Colonic mucosa (tissue), 4 donors: ENCODE measurements at regions not wholly inside any gene's neighbourhood (a gene's known extent, or its start where the extent isn't known, plus 50 kb on each side); places are given as distances from the start of the nearest gene placed in this dataset.
"Not testable (repeated sequence)": the region's sequence is repeated elsewhere in the genome, so short reads cannot be mapped to it uniquely, and the experiment has no call there.

Experiments used
- DNase-seq: peaks from one replicate; pipeline ENCODE4 v3.0.0-alpha.2; 2020
- H3K27ac ChIP-seq: fragments of 200-600 bp; one replicate; pipeline ENCODE4 v1.8.0; 2021
- H3K27me3 ChIP-seq: fragments of 200-600 bp; one replicate; pipeline ENCODE4 v1.8.0; 2021
- H3K36me3 ChIP-seq: fragments of 200-600 bp; one replicate; pipeline ENCODE4 v1.8.0; 2021
- H3K4me1 ChIP-seq: fragments of 200-600 bp; one replicate; pipeline ENCODE4 v1.8.0; 2021; ENCODE audit warnings: mild to moderate bottlenecking
- H3K4me3 ChIP-seq: fragments of 200-600 bp; one replicate; pipeline ENCODE4 v1.8.0; 2021
- H3K9ac ChIP-seq, 2 donors: one replicate each; pipeline ENCODE4 v1.7.0; 2013; ENCODE audit warnings: control low read depth in 2 of 2, low read depth in 2 of 2, low read length in 2 of 2
- H3K9me3 ChIP-seq: fragments of 200-600 bp; one replicate; pipeline ENCODE4 v1.8.0; 2021
- intact Hi-C: fragments of 100-400 bp; cut with DNase I; formaldehyde crosslinking; loops from one replicate; pipeline ENCODE4 v1.14.1; 2022
- donor health status: healthy.
- donor health status: DM: no; HTN: no; CAD: no.
- donor health status: DM: no; HTN: no; CAD: no.

- H3K27ac ChIP-seq, H3K9ac ChIP-seq: not testable (repeated sequence)
- H3K9me3 ChIP-seq: peaks cover 23% of the 10 kb centered on the region
Measured at GRCh38 chr21:10325546-10325945, 195.8 kb upstream of the TPTE start.

GRCh38 chr21:10326146-10326545, 195.2 kb upstream of the TPTE start:
- peaks cover 29% of the 10 kb centered on the region for H3K9me3 ChIP-seq
- H3K27me3 ChIP-seq, H3K36me3 ChIP-seq, H3K9ac ChIP-seq, H3K27ac ChIP-seq, H3K4me1 ChIP-seq, DNase-seq, intact Hi-C loops, H3K4me3 ChIP-seq: not testable (repeated sequence)

More at GRCh38 chr21:10325546-10325945, 195.8 kb upstream of the TPTE start:
- H3K36me3 ChIP-seq, H3K4me3 ChIP-seq, DNase-seq, H3K27me3 ChIP-seq, H3K4me1 ChIP-seq, intact Hi-C loops: not testable (repeated sequence)

GRCh38 chr21:10328646-10329045, 192.7 kb upstream of the TPTE start:
- H3K36me3 ChIP-seq, DNase-seq, H3K4me3 ChIP-seq, H3K4me1 ChIP-seq, intact Hi-C loops, H3K9ac ChIP-seq, H3K27me3 ChIP-seq, H3K27ac ChIP-seq: not testable (repeated sequence)
- H3K9me3 ChIP-seq: peaks cover 36% of the 10 kb centered on the region

- H3K9me3 ChIP-seq: peaks cover 33% of the 10 kb centered on the region
- DNase-seq, intact Hi-C loops, H3K27ac ChIP-seq, H3K9ac ChIP-seq, H3K4me1 ChIP-seq, H3K4me3 ChIP-seq, H3K27me3 ChIP-seq, H3K36me3 ChIP-seq: not testable (repeated sequence)
Measured at GRCh38 chr21:10330641-10331119, 190.7 kb upstream of the TPTE start.

GRCh38 chr21:10331134-10331533, 190.2 kb upstream of the TPTE start:
- H3K4me3 ChIP-seq, H3K27ac ChIP-seq, intact Hi-C loops, H3K9ac ChIP-seq, H3K4me1 ChIP-seq, DNase-seq, H3K36me3 ChIP-seq, H3K27me3 ChIP-seq: not testable (repeated sequence)
- peaks cover 32% of the 10 kb centered on the region for H3K9me3 ChIP-seq

- intact Hi-C loops, H3K27me3 ChIP-seq, H3K4me1 ChIP-seq, H3K4me3 ChIP-seq, H3K9ac ChIP-seq, H3K27ac ChIP-seq, H3K36me3 ChIP-seq, DNase-seq: not testable (repeated sequence)
- peaks cover 20% of the 10 kb centered on the region for H3K9me3 ChIP-seq
Measured at GRCh38 chr21:10332935-10333334, 188.4 kb upstream of the TPTE start.

GRCh38 chr21:10334391-10334790, 187.0 kb upstream of the TPTE start:
- intact Hi-C loops, H3K9ac ChIP-seq, H3K4me3 ChIP-seq, H3K27me3 ChIP-seq, H3K4me1 ChIP-seq, H3K36me3 ChIP-seq, H3K27ac ChIP-seq, DNase-seq: not testable (repeated sequence)
- peaks cover 15% of the 10 kb centered on the region for H3K9me3 ChIP-seq

GRCh38 chr21:10342261-10342956, 179.0 kb upstream of the TPTE start:
- H3K4me3 ChIP-seq, DNase-seq, H3K36me3 ChIP-seq, H3K27me3 ChIP-seq, H3K27ac ChIP-seq, H3K9ac ChIP-seq, intact Hi-C loops, H3K9me3 ChIP-seq, H3K4me1 ChIP-seq: not testable (repeated sequence)

GRCh38 chr21:10343146-10343935, 178.0 kb upstream of the TPTE start:
- H3K4me3 ChIP-seq, H3K36me3 ChIP-seq, H3K27me3 ChIP-seq, H3K9ac ChIP-seq, H3K9me3 ChIP-seq, H3K27ac ChIP-seq, H3K4me1 ChIP-seq, DNase-seq, intact Hi-C loops: not testable (repeated sequence)

- H3K4me3 ChIP-seq, H3K27me3 ChIP-seq, H3K27ac ChIP-seq, intact Hi-C loops, H3K36me3 ChIP-seq, H3K4me1 ChIP-seq, H3K9me3 ChIP-seq, H3K9ac ChIP-seq, DNase-seq: not testable (repeated sequence)
Measured at GRCh38 chr21:10344266-10344665, 177.1 kb upstream of the TPTE start.

- H3K9me3 ChIP-seq, H3K4me1 ChIP-seq, H3K9ac ChIP-seq, H3K4me3 ChIP-seq, H3K27ac ChIP-seq, H3K27me3 ChIP-seq, DNase-seq, intact Hi-C loops, H3K36me3 ChIP-seq: not testable (repeated sequence)
Measured at GRCh38 chr21:10345178-10345612, 176.2 kb upstream of the TPTE start.

GRCh38 chr21:10346249-10346648, 175.1 kb upstream of the TPTE start:
- H3K9ac ChIP-seq, H3K9me3 ChIP-seq, H3K4me3 ChIP-seq, intact Hi-C loops, H3K27me3 ChIP-seq, H3K36me3 ChIP-seq, H3K27ac ChIP-seq, H3K4me1 ChIP-seq, DNase-seq: not testable (repeated sequence)

- H3K4me3 ChIP-seq, H3K9me3 ChIP-seq, H3K27ac ChIP-seq, H3K27me3 ChIP-seq, H3K9ac ChIP-seq, intact Hi-C loops, H3K4me1 ChIP-seq, H3K36me3 ChIP-seq, DNase-seq: not testable (repeated sequence)
Measured at GRCh38 chr21:10346933-10347615, 174.3 kb upstream of the TPTE start.
